ENCODE measurements at regions not wholly inside any gene's neighbourhood (a gene's known extent, or its start where the extent isn't known, plus 50 kb on each side); places are given as distances from the start of the nearest gene placed in this dataset.

GRCh38 chr12:115850957-115851356, 426.5 kb downstream of the MED13L start:
- Histone ChIP-seq H3K79me2 (ENCODE audit: insufficient read depth, low read length) (no peaks in the 10 kb centered on the region), H3K4me1 (ENCODE audit: insufficient read depth, low read length, severe bottlenecking) (no peaks in the 10 kb centered on the region), H3K27ac (ENCODE audit: low read depth, low read length, poor library complexity, severe bottlenecking) (no peak overlapping the region), H3K4me3 (ENCODE audit: low read depth, low read length, poor library complexity, severe bottlenecking) (no peak overlapping the region), H3K27me3 (ENCODE audit: insufficient read depth, low read length) (no peaks in the 10 kb centered on the region), H3F3A (ENCODE audit: insufficient read depth, low read length) (no peaks in the 10 kb centered on the region), H3K9me3 (ENCODE audit: low read length) (no peaks in the 10 kb centered on the region), H3K36me3 (ENCODE audit: insufficient read depth, low read length) (no peaks in the 10 kb centered on the region), H4K20me1 (ENCODE audit: insufficient read depth, low read length) (no peaks in the 10 kb centered on the region), H3K9me2 (ENCODE audit: low read depth, low read length) (no peaks in the 10 kb centered on the region), H3K4me2 (ENCODE audit: low read length) (no peak overlapping the region), H2AFZ (ENCODE audit: low read length) (no peak overlapping the region), H3K9ac (ENCODE audit: low read length) (no peak overlapping the region)
- TF ChIP-seq CTCF (IDR thresholded peaks at IDR 0.05; ENCODE audit: low read length) (no peak), EZH2 (IDR thresholded peaks at IDR 0.05; ENCODE audit: borderline replicate concordance, low read length) (no peak)

- H3K4me3 ChIP-seq (ENCODE audit: low read depth, low read length, poor library complexity, severe bottlenecking), result no peak overlapping the region
- no peak overlapping the region for H2AFZ ChIP-seq (ENCODE audit: low read length)
- H3K4me1 ChIP-seq (ENCODE audit: insufficient read depth, low read length, severe bottlenecking), result no peaks in the 10 kb centered on the region
- no peak overlapping the region for H3K4me2 ChIP-seq (ENCODE audit: low read length)
- no peaks in the 10 kb centered on the region for H3K9me2 ChIP-seq (ENCODE audit: low read depth, low read length)
- no peaks in the 10 kb centered on the region for H3K79me2 ChIP-seq (ENCODE audit: insufficient read depth, low read length)
- H3K9me3 ChIP-seq (ENCODE audit: low read length), result no peaks in the 10 kb centered on the region
- TF ChIP-seq EZH2 (IDR thresholded peaks at IDR 0.05; ENCODE audit: borderline replicate concordance, low read length) (no peak), CTCF (IDR thresholded peaks at IDR 0.05; ENCODE audit: low read length) (no peak)
- no peaks in the 10 kb centered on the region for H3K36me3 ChIP-seq (ENCODE audit: insufficient read depth, low read length)
- no peaks in the 10 kb centered on the region for H4K20me1 ChIP-seq (ENCODE audit: insufficient read depth, low read length)
- no peak overlapping the region for H3K9ac ChIP-seq (ENCODE audit: low read length)
- peaks cover 3% of the 10 kb centered on the region; the same call in 1 of the 2 replicates for H3K27me3 ChIP-seq (ENCODE audit: insufficient read depth, low read length)
- H3F3A ChIP-seq (ENCODE audit: insufficient read depth, low read length), result no peaks in the 10 kb centered on the region
- no peak overlapping the region for H3K27ac ChIP-seq (ENCODE audit: low read depth, low read length, poor library complexity, severe bottlenecking)
These were observed 428.1 kb downstream of the MED13L start for GRCh38 chr12:115849262-115849943.

GRCh38 chr12:115847398-115847797, 430.1 kb downstream of the MED13L start:
- Histone ChIP-seq H3K9me2 (ENCODE audit: low read depth, low read length) (no peaks in the 10 kb centered on the region), H3K9ac (ENCODE audit: low read length) (no peak overlapping the region), H3K4me2 (ENCODE audit: low read length) (no peak overlapping the region), H3K4me3 (ENCODE audit: low read depth, low read length, poor library complexity, severe bottlenecking) (no peak overlapping the region), H2AFZ (ENCODE audit: low read length) (no peak overlapping the region), H3K79me2 (ENCODE audit: insufficient read depth, low read length) (no peaks in the 10 kb centered on the region), H3K27ac (ENCODE audit: low read depth, low read length, poor library complexity, severe bottlenecking) (no peak overlapping the region), H4K20me1 (ENCODE audit: insufficient read depth, low read length) (no peaks in the 10 kb centered on the region), H3K36me3 (ENCODE audit: insufficient read depth, low read length) (no peaks in the 10 kb centered on the region), H3F3A (ENCODE audit: insufficient read depth, low read length) (no peaks in the 10 kb centered on the region), H3K9me3 (ENCODE audit: low read length) (no peaks in the 10 kb centered on the region), H3K4me1 (ENCODE audit: insufficient read depth, low read length, severe bottlenecking) (no peaks in the 10 kb centered on the region), H3K27me3 (ENCODE audit: insufficient read depth, low read length) (peaks cover 6% of the 10 kb centered on the region; the same call in 1 of the 2 replicates)
- TF ChIP-seq CTCF (IDR thresholded peaks at IDR 0.05; ENCODE audit: low read length), result no peak
- no peak for TF ChIP-seq EZH2 (IDR thresholded peaks at IDR 0.05; ENCODE audit: borderline replicate concordance, low read length)

Measured in OCI-LY1 (cell line).